Activated CD4-positive, alpha-beta T cell treated with anti-CD3 and anti-CD28 coated beads, Interleukin-2, amount 10 ng/mL, durations not matched to agents 7 days and 5 days (primary cell): ENCODE measurements at regions not wholly inside any gene's neighbourhood (a gene's known extent, or its start where the extent isn't known, plus 50 kb on each side); places are given as distances from the start of the nearest gene placed in this dataset.

Source experiments
- CTCF ChIA-PET: fragments of 350-600 bp; sonication (Branson Sonifier 250); formaldehyde crosslinking; loops from one replicate; lab custom pipeline; 2021; ENCODE audit warnings: antibody characterized with exemption; lab: Charles Lee
- POLR2A ChIA-PET: fragments of 350-600 bp; sonication (Branson Sonifier 250); formaldehyde crosslinking; loops from one replicate; lab custom pipeline; 2021; ENCODE audit warnings: antibody characterized with exemption; lab: Charles Lee
- DNase-seq: peaks from one replicate; pipeline ENCODE4 v3.0.0-alpha.2; 2020
- H3K27ac Mint-ChIP-seq: one replicate; pipeline ENCODE4 v1.8.0; 2021; ENCODE audit warnings: mild to moderate bottlenecking, moderate library complexity, mixed read lengths
- H3K27me3 Mint-ChIP-seq: one replicate; pipeline ENCODE4 v1.8.0; 2021; ENCODE audit warnings: mixed read lengths
- H3K36me3 Mint-ChIP-seq: one replicate; pipeline ENCODE4 v1.8.0; 2021; ENCODE audit warnings: low read depth, mixed read lengths
- H3K4me1 Mint-ChIP-seq: one replicate; pipeline ENCODE4 v1.8.0; 2021; ENCODE audit warnings: mixed read lengths
- H3K4me3 Mint-ChIP-seq: one replicate; pipeline ENCODE4 v1.8.0; 2021; ENCODE audit warnings: mild to moderate bottlenecking, moderate library complexity, mixed read lengths
- H3K9me3 Mint-ChIP-seq: one replicate; pipeline ENCODE4 v1.8.0; 2021; ENCODE audit warnings: mixed read lengths

DNA sequence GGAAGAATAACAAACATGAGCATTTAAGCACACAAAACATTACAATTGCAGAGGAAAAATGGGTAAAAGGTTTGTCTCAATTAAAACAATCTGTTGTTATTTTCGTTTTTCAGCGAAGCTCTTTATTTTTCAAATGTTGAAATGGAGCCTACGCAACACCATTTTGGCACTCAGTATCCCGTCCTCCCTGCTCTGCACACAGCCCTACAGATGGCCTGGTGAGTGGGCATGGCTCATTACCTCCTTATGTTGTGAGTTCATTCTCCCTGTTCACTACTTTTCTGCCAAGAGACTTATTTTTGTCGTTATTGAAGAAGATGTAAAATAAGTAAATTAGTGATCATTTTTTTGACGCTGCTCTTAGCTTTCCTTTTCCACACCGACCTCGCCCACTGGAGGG is 167.8 kb upstream of the CXCL12 start:
- Mint-ChIP-seq H3K27me3 (no peaks in the 10 kb centered on the region), H3K4me1 (no peaks in the 10 kb centered on the region), H3K27ac (no peak overlapping the region), H3K9me3 (no peaks in the 10 kb centered on the region), H3K4me3 (no peak overlapping the region), H3K36me3 (no peaks in the 10 kb centered on the region)
- CTCF ChIA-PET = no interaction called here
- DNase-seq = no peak
- POLR2A ChIA-PET = no interaction called here

DNA sequence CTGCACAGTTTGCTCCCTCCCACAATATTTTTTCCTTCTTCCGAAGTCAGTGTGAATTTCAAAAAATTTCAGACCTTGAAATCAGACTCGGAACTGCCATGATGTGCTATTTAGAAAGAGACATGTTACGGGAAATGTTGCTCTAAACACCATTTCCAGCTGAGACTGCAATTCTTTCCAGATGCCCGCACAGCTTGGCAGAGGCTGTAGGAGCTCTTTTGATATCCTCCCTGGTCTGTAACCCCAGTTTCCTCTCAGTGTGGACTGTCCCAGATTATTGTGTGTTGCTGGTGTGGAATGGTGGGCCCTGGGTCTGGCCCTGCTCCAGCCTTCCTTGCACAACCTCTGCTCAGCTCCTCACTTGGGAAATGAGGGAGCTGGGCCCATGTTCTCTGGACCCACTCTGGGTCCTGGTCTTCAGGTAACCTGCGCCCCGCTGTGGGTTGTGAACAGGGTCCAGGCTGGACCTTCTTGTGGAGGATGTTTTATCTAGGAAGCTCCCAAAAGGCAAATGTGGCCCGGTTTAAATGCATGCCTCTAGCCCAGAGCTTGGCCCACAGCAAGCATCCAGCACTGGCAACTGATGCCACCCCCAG is 172.8 kb upstream of the CXCL12 start:
- H3K27ac Mint-ChIP-seq = no peak overlapping the region
- CTCF ChIA-PET = no interaction called here
- no peaks in the 10 kb centered on the region for H3K36me3 Mint-ChIP-seq
- H3K27me3 Mint-ChIP-seq = no peaks in the 10 kb centered on the region
- H3K9me3 Mint-ChIP-seq = no peaks in the 10 kb centered on the region
- no peak overlapping the region for H3K4me3 Mint-ChIP-seq
- no peaks in the 10 kb centered on the region for H3K4me1 Mint-ChIP-seq
- no peak for DNase-seq
- POLR2A ChIA-PET = no interaction called here

DNA sequence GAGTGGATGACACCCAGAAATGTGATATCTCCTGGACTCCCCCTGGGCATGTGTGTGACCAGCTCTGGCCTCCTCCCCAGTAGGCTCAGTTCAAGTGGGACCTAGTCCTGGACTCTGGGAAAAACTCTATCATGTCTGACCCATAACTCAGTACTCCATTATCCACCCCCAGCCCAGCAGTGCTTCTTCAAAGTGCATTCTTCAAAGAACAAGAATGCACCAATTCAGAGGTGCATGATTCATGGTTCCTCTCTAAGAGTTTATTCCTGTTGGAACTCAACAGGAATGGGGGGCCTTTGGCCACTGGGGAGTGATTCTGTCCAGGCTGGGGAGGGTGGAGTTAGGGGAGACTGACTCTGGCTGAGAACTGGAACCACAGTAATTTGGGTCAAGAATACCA is 173.6 kb upstream of the CXCL12 start:
- H3K4me3 Mint-ChIP-seq = no peak overlapping the region
- no peaks in the 10 kb centered on the region for H3K36me3 Mint-ChIP-seq
- H3K4me1 Mint-ChIP-seq = no peaks in the 10 kb centered on the region
- no peak overlapping the region for H3K27ac Mint-ChIP-seq
- DNase-seq = no peak
- POLR2A ChIA-PET = no interaction called here
- CTCF ChIA-PET = no interaction called here
- H3K27me3 Mint-ChIP-seq = no peaks in the 10 kb centered on the region
- no peaks in the 10 kb centered on the region for H3K9me3 Mint-ChIP-seq

DNA sequence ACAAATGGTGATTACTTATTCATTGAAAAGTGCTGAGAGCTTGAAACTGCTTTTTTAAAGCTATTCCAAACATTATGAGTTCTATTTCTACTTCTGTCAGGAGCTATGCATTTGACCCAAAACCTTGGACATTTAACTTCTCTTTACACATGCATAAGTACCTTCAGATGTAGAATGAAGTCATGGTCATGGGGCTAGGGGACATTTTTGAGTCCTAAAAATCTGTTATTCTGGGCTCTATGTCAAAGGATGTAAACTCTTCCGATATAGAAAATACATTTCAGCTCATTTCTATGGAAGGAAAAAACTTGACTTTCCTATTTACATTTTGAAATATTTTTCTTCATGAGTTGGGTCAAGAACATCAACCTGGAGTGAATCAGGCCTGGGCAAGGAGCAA is 179.5 kb upstream of the CXCL12 start:
- POLR2A ChIA-PET = interaction anchor here (0.6 kb wide), 1 partner anchor 1190 kb away, joined by 3 read pairs; no protein-coding TSS in a partner anchor
- Mint-ChIP-seq H3K36me3 (no peaks in the 10 kb centered on the region), H3K9me3 (no peaks in the 10 kb centered on the region), H3K27ac (no peak overlapping the region), H3K4me3 (no peak overlapping the region), H3K27me3 (peaks cover 5% of the 10 kb centered on the region), H3K4me1 (no peaks in the 10 kb centered on the region)
- CTCF ChIA-PET = interaction anchor here (0.7 kb wide), 1 partner anchor 14 kb away, joined by 3 read pairs; no protein-coding TSS in a partner anchor
- no peak for DNase-seq

DNA sequence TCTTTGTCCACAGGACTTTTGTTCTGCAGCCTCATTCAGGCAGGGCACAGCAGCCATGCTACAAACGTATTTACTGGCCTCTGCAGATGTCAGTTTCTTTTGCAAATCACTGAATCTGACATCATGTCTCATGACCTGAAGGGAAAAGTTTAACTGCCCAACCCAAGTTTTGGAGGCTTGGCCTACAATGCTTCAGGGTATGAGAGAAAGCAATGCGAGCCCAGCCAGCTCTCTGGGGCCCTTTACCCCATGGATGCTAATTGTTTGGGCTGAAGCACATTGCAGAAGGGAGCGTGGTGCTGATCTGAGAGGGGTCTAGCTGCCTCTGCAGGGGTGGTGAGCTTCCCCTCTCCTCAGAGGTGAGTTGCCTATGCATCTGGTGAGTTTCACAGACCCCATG is 179.9 kb upstream of the CXCL12 start:
- H3K27ac Mint-ChIP-seq = no peak overlapping the region

GRCh38 chr10:44566786-44567185 is 181.9 kb upstream of the CXCL12 start:
- H3K4me3 Mint-ChIP-seq = no peak overlapping the region
- H3K27ac Mint-ChIP-seq = no peak overlapping the region
- ChIA-PET POLR2A (no interaction called here), CTCF (no interaction called here)
- no peaks in the 10 kb centered on the region for H3K36me3 Mint-ChIP-seq
- no peaks in the 10 kb centered on the region for H3K4me1 Mint-ChIP-seq
- H3K9me3 Mint-ChIP-seq = no peaks in the 10 kb centered on the region
- DNase-seq = no peak
- peaks cover 5% of the 10 kb centered on the region for H3K27me3 Mint-ChIP-seq

More for the DNA sequence above, 179.9 kb upstream of the CXCL12 start:
- POLR2A ChIA-PET = no interaction called here
- Mint-ChIP-seq H3K4me3 (no peak overlapping the region), H3K9me3 (no peaks in the 10 kb centered on the region), H3K4me1 (no peaks in the 10 kb centered on the region), H3K27me3 (peaks cover 5% of the 10 kb centered on the region), H3K36me3 (no peaks in the 10 kb centered on the region)
- no peak for DNase-seq
- CTCF ChIA-PET = no interaction called here

GRCh38 chr10:44567471-44567870 is 182.6 kb upstream of the CXCL12 start:
- no peaks in the 10 kb centered on the region for H3K36me3 Mint-ChIP-seq
- no peak overlapping the region for H3K27ac Mint-ChIP-seq
- H3K27me3 Mint-ChIP-seq = peaks cover 5% of the 10 kb centered on the region
- no peaks in the 10 kb centered on the region for H3K9me3 Mint-ChIP-seq
- POLR2A ChIA-PET = no interaction called here
- DNase-seq = no peak
- no peak overlapping the region for H3K4me3 Mint-ChIP-seq
- CTCF ChIA-PET = no interaction called here
- no peaks in the 10 kb centered on the region for H3K4me1 Mint-ChIP-seq

DNA sequence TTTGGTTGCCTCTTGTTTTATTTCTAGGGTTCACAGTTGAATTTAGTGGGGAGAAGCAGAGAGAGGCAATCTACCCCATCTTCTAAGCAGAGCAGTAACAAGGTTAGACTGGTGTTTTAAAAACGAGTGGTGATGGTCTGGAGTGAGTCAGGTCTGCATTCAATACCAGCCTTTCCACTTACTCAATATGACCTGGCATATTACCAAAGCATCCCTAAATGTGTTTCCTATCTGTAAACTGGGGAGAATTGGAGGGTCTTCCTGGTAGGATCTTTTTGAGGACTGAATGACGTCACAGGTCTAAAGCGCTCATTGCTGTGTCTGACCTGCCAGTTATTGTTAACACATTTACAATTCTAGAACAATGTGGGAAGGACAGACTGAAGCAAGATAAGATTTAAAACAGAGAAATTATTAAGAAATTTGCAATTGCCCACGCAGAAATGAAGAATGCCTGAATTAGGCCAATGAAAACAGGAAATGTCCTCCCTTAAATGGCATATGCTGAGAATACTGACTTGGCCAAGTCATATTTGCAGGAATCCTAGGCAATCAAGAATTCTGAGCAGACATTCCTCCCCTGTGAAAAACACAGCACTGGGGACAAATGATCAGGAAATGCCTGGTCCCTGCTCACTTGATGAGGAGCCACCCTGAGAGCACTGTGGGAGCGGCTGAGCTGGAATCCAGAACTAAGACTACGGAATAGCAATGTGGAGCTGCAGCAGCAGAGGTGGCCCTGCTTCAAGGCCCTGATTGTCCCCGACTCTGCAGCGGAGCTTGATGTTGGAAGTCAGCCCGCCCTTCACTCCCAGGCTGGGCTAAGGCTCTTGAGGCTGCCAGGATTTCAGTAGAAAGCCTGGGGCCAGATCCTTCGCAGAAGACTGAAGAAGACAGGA is 184.5 kb upstream of the CXCL12 start:
- no peak for DNase-seq
- ChIA-PET CTCF (no interaction called here), POLR2A (no interaction called here)
- peaks cover 5% of the 10 kb centered on the region for H3K27me3 Mint-ChIP-seq
- no peak overlapping the region for H3K4me3 Mint-ChIP-seq
- H3K27ac Mint-ChIP-seq = no peak overlapping the region
- no peaks in the 10 kb centered on the region for H3K9me3 Mint-ChIP-seq
- no peaks in the 10 kb centered on the region for H3K36me3 Mint-ChIP-seq
- H3K4me1 Mint-ChIP-seq = no peaks in the 10 kb centered on the region

DNA sequence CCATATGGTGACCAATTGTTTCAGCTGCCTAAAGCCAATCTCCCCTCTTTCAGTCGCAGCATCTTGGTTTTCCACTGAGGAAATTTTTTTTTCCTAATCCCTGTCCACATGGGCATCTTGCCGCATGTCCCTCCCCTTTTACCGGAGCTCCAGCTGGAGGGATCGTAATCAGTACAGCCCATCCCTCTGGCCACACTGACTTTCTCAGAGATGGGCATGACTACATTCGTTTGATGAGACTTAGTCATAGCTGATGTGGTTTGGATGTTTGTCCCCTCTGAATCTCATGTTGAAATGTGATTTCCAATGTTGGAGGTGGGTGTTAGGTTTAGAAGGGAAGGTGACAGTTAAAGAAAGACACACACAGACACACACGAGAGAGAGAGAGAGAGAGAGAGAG is 186.8 kb upstream of the CXCL12 start:
- ChIA-PET POLR2A (no interaction called here), CTCF (interaction anchor here (1.3 kb wide), 1 partner anchor 8 kb away, joined by 3 read pairs; no protein-coding TSS in a partner anchor)
- H3K36me3 Mint-ChIP-seq = no peaks in the 10 kb centered on the region
- H3K4me1 Mint-ChIP-seq = no peaks in the 10 kb centered on the region
- no peak for DNase-seq
- H3K9me3 Mint-ChIP-seq = no peaks in the 10 kb centered on the region
- no peak overlapping the region for H3K27ac Mint-ChIP-seq
- no peak overlapping the region for H3K4me3 Mint-ChIP-seq
- no peaks in the 10 kb centered on the region for H3K27me3 Mint-ChIP-seq

DNA sequence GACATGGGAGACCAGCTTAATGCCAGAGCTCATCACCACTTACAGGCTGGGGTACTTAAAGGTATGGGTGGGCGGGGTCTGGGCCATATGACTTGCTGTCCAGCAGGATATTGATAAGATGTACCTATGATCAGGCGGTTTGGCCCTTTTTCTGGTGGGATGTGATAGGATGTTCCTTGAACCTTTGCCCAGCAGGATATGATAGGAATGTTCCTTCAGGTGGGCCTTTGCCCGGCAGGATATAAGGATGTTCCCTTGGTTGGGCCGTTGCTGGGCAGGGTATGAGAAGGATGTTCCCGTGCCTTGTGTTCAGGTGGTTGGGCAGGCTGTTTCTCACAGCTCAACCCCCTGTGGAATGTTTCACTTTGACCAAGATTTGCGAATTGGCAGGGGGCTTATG is 187.2 kb upstream of the CXCL12 start:
- no peak for DNase-seq
- POLR2A ChIA-PET = no interaction called here
- no peaks in the 10 kb centered on the region for H3K9me3 Mint-ChIP-seq
- no peaks in the 10 kb centered on the region for H3K27me3 Mint-ChIP-seq
- CTCF ChIA-PET = interaction anchor here (1.3 kb wide), 1 partner anchor 7 kb away, joined by 3 read pairs; no protein-coding TSS in a partner anchor
- no peaks in the 10 kb centered on the region for H3K36me3 Mint-ChIP-seq
- H3K4me3 Mint-ChIP-seq = no peak overlapping the region
- no peaks in the 10 kb centered on the region for H3K4me1 Mint-ChIP-seq
- no peak overlapping the region for H3K27ac Mint-ChIP-seq

GRCh38 chr10:44573821-44574220 is 188.9 kb upstream of the CXCL12 start:
- POLR2A ChIA-PET = no interaction called here
- Mint-ChIP-seq H3K9me3 (no peaks in the 10 kb centered on the region), H3K27ac (no peak overlapping the region), H3K4me3 (no peak overlapping the region), H3K4me1 (no peaks in the 10 kb centered on the region), H3K36me3 (no peaks in the 10 kb centered on the region), H3K27me3 (no peaks in the 10 kb centered on the region)
- DNase-seq = no peak
- CTCF ChIA-PET = no interaction called here

- ChIA-PET POLR2A (no interaction called here), CTCF (no interaction called here)
- DNase-seq = no peak
- no peak overlapping the region for H3K4me3 Mint-ChIP-seq
- peaks cover 2% of the 10 kb centered on the region for H3K9me3 Mint-ChIP-seq
- no peaks in the 10 kb centered on the region for H3K36me3 Mint-ChIP-seq
- peaks cover 1% of the 10 kb centered on the region for H3K27me3 Mint-ChIP-seq
- H3K4me1 Mint-ChIP-seq = no peaks in the 10 kb centered on the region
- no peak overlapping the region for H3K27ac Mint-ChIP-seq
These were observed 189.9 kb upstream of the CXCL12 start for GRCh38 chr10:44574596-44575480.
